Keratinocyte (primary cell): ENCODE measurements at regions not wholly inside any gene's neighbourhood (a gene's known extent, or its start where the extent isn't known, plus 50 kb on each side); places are given as distances from the start of the nearest gene placed in this dataset.

Source experiments
- DNase-seq: peaks from one replicate; pipeline ENCODE4 v3.0.0-alpha.2; 2011; ENCODE audit warnings: low read depth, missing footprints, low spot score
- FAIRE-seq: peaks from 2 replicates; lab custom pipeline; 2011; peaks lifted over from hg19 to GRCh38; lab: Jason Lieb, UNC
- H2AFZ ChIP-seq: 2 replicates; pipeline ENCODE4 v1.6.0; 2012; ENCODE audit warnings: low read length, control low read depth, inconsistent platforms; ENCODE audit not compliant: control insufficient read depth
- H3K27ac ChIP-seq: 2 replicates; pipeline ENCODE4 v1.5.1; 2011; ENCODE audit warnings: low read length; ENCODE audit not compliant: control insufficient read depth, insufficient read depth
- H3K27me3 ChIP-seq: 3 replicates; pipeline ENCODE4 v1.6.0; 2011; ENCODE audit warnings: low read length; ENCODE audit not compliant: control insufficient read depth, insufficient read depth; ENCODE audit errors: extremely low read depth
- H3K36me3 ChIP-seq, 2 experiments: 2 replicates in 1 of 2; 3 replicates in 1 of 2; pipeline ENCODE4 v1.5.1; 2011; ENCODE audit warnings: low read length in 2 of 2, mild to moderate bottlenecking in 1 of 2; ENCODE audit not compliant: control insufficient read depth in 2 of 2, insufficient read depth in 2 of 2; ENCODE audit errors: extremely low read depth in 1 of 2
- H3K4me1 ChIP-seq: 3 replicates; pipeline ENCODE4 v1.5.1; 2011; ENCODE audit warnings: low read length; ENCODE audit not compliant: control insufficient read depth, insufficient read depth; ENCODE audit errors: extremely low read depth
- H3K4me2 ChIP-seq: 3 replicates; pipeline ENCODE4 v1.6.0; 2011; ENCODE audit warnings: low read depth, low read length; ENCODE audit not compliant: control insufficient read depth, insufficient read depth; ENCODE audit errors: extremely low read depth
- H3K4me3 ChIP-seq, 3 experiments: fragments of 200-600 bp in 1 of 3; sonication (generic) in 1 of 3; 2 replicates in 2 of 3; 3 replicates in 1 of 3; pipeline ENCODE4 v1.5.1; 2011 to 2016; ENCODE audit warnings: low read length in 3 of 3, mild to moderate bottlenecking in 3 of 3, control low read depth in 2 of 3, inconsistent platforms in 1 of 3, low read depth in 1 of 3, mixed read lengths in 1 of 3, mixed run types in 1 of 3, moderate library complexity in 1 of 3; ENCODE audit not compliant: control insufficient read depth in 2 of 3, insufficient read depth in 2 of 3; ENCODE audit errors: extremely low read depth in 1 of 3
- H3K79me2 ChIP-seq: 2 replicates; pipeline ENCODE4 v1.6.0; 2012; ENCODE audit warnings: low read length; ENCODE audit not compliant: control insufficient read depth, insufficient read depth
- H3K9ac ChIP-seq: 3 replicates; pipeline ENCODE4 v1.6.0; 2011; ENCODE audit warnings: low read length; ENCODE audit not compliant: control insufficient read depth, insufficient read depth; ENCODE audit errors: extremely low read depth
- H3K9me1 ChIP-seq: 3 replicates; pipeline ENCODE4 v1.6.0; 2011; ENCODE audit warnings: low read length; ENCODE audit not compliant: control insufficient read depth, insufficient read depth; ENCODE audit errors: extremely low read depth
- H3K9me3 ChIP-seq: 2 replicates; pipeline ENCODE4 v1.5.1; 2012; ENCODE audit warnings: low read depth, low read length; ENCODE audit not compliant: control insufficient read depth
- H4K20me1 ChIP-seq: 3 replicates; pipeline ENCODE4 v1.6.0; 2011; ENCODE audit warnings: low read length; ENCODE audit not compliant: control insufficient read depth, insufficient read depth; ENCODE audit errors: extremely low read depth
- CTCF ChIP-seq, 3 experiments: IDR thresholded peaks in 1 of 3; conservative IDR thresholded peaks in 1 of 3; optimal IDR thresholded peaks in 1 of 3; 2 replicates in 2 of 3; 3 replicates in 1 of 3; pipeline versions ENCODE3 to v1.5.1; 2011; ENCODE audit warnings: low read length in 3 of 3, mild to moderate bottlenecking in 3 of 3, moderate library complexity in 2 of 3, control low read depth in 1 of 3, inconsistent platforms in 1 of 3; ENCODE audit not compliant: insufficient read depth in 2 of 3; ENCODE audit errors: extremely low read depth in 1 of 3
- EZH2 ChIP-seq: IDR thresholded peaks from one replicate; pipeline ENCODE4 v1.6.1; 2012; ENCODE audit warnings: inconsistent platforms, mild to moderate bottlenecking, low read length, moderate library complexity
- dilution Hi-C: fragments of 300-500 bp; cut with MboI; formaldehyde crosslinking; loops from one replicate; pipeline ENCODE4 v1.7.0; 2020; ENCODE audit warnings: low sequenced_read_pairs; ENCODE audit not compliant: extremely low pct_ligation_motif_present

GRCh38 chr14:38915125-38915524 is 187.9 kb downstream of the SEC23A start:
- no peaks in the 10 kb centered on the region for H3K79me2 ChIP-seq
- H3K9me1 ChIP-seq = no peaks in the 10 kb centered on the region
- dilution Hi-C loops = no loop called here
- no peak overlapping the region for H3K4me2 ChIP-seq
- DNase-seq = no peak
- TF ChIP-seq EZH2 = no peak
- no peak for TF ChIP-seq CTCF (optimal IDR thresholded peaks at IDR 0.05 in 1 of 3, IDR thresholded peaks at IDR 0.05 in 1 of 3, conservative IDR thresholded peaks at IDR 0.05 in 1 of 3; ENCODE audit: extremely low read depth in 1 of 3, insufficient read depth in 2 of 3, low read length in 3 of 3)
- H3K36me3 ChIP-seq = no peaks in the 10 kb centered on the region
- H3K27ac ChIP-seq = no peak overlapping the region
- no peaks in the 10 kb centered on the region for H3K4me1 ChIP-seq
- no peaks in the 10 kb centered on the region for H3K9me3 ChIP-seq
- FAIRE-seq = no peak
- H3K27me3 ChIP-seq = no peaks in the 10 kb centered on the region
- H2AFZ ChIP-seq = no peak overlapping the region
- no peak overlapping the region for H3K4me3 ChIP-seq
- H3K9ac ChIP-seq = no peak overlapping the region
- H4K20me1 ChIP-seq = no peaks in the 10 kb centered on the region

GRCh38 chr14:38910092-38910491 is 192.9 kb downstream of the SEC23A start:
- Histone ChIP-seq H3K27me3 (no peaks in the 10 kb centered on the region), H3K27ac (no peak overlapping the region), H3K36me3 (no peaks in the 10 kb centered on the region), H3K4me3 (no peak overlapping the region), H2AFZ (no peak overlapping the region), H3K9me3 (no peaks in the 10 kb centered on the region), H3K9ac (no peak overlapping the region), H3K4me2 (no peak overlapping the region), H3K9me1 (no peaks in the 10 kb centered on the region), H4K20me1 (no peaks in the 10 kb centered on the region), H3K4me1 (no peaks in the 10 kb centered on the region), H3K79me2 (no peaks in the 10 kb centered on the region)
- TF ChIP-seq CTCF (optimal IDR thresholded peaks at IDR 0.05 in 1 of 3, IDR thresholded peaks at IDR 0.05 in 1 of 3, conservative IDR thresholded peaks at IDR 0.05 in 1 of 3; ENCODE audit: extremely low read depth in 1 of 3, insufficient read depth in 2 of 3, low read length in 3 of 3) = no peak
- no peak for TF ChIP-seq EZH2
- FAIRE-seq (no peak), DNase-seq (no peak)
- dilution Hi-C loops = no loop called here
